CD4-positive, CD25-positive, alpha-beta regulatory T cell (primary cell): ENCODE measurements at regions not wholly inside any gene's neighbourhood (a gene's known extent, or its start where the extent isn't known, plus 50 kb on each side); places are given as distances from the start of the nearest gene placed in this dataset.

Source experiments
- ATAC-seq, 2 donors: fragments of 150-1000 bp; cut with Tn5 transposase; one replicate each; pipeline ENCODE4 v1.10.0; 2021; ENCODE audit warnings: low read depth in 2 of 2, moderate number of reproducible peaks in 2 of 2, moderate library complexity in 1 of 2
- DNase-seq, 3 donors: peaks; one replicate each; pipeline versions ENCODE4 v3.0.0 to v3.0.0-alpha.2; 2012 to 2022; ENCODE audit warnings: mixed read lengths in 1 of 3
- H3K27ac ChIP-seq: one replicate; pipeline ENCODE4 v1.7.0; 2013; ENCODE audit warnings: mild to moderate bottlenecking, low read length; ENCODE audit not compliant: insufficient read depth, poor library complexity, severe bottlenecking
- H3K27me3 ChIP-seq: one replicate; pipeline ENCODE4 v1.7.0; 2013; ENCODE audit warnings: low read length; ENCODE audit not compliant: control insufficient read depth, insufficient read depth
- H3K36me3 ChIP-seq: one replicate; pipeline ENCODE4 v1.7.0; 2013; ENCODE audit warnings: mild to moderate bottlenecking, low read length, moderate library complexity; ENCODE audit not compliant: control insufficient read depth, insufficient read depth
- H3K4me1 ChIP-seq: 2 replicates; pipeline ENCODE4 v1.7.0; 2013; ENCODE audit warnings: mild to moderate bottlenecking, low read length; ENCODE audit not compliant: insufficient read depth, control insufficient read depth, poor library complexity, severe bottlenecking
- H3K4me3 ChIP-seq: one replicate; pipeline ENCODE4 v1.7.0; 2013; ENCODE audit warnings: low read depth, mild to moderate bottlenecking, low read length, moderate library complexity
- H3K9me3 ChIP-seq, 2 experiments: 1 replicate in 1 of 2; 2 replicates in 1 of 2; pipeline ENCODE4 v1.7.0; 2013; ENCODE audit warnings: low read length in 2 of 2, mild to moderate bottlenecking in 1 of 2, moderate library complexity in 1 of 2; ENCODE audit not compliant: control insufficient read depth in 2 of 2
- H3K27ac Mint-ChIP-seq, 3 donors: one replicate each; pipeline ENCODE4 v1.8.0; 2020 to 2022; ENCODE audit warnings: mild to moderate bottlenecking in 3 of 3, mixed read lengths in 3 of 3, moderate library complexity in 2 of 3
- H3K27me3 Mint-ChIP-seq: one replicate; pipeline ENCODE4 v1.8.0; 2022; ENCODE audit warnings: mild to moderate bottlenecking, mixed read lengths
- H3K36me3 Mint-ChIP-seq: one replicate; pipeline ENCODE4 v1.8.0; 2020; ENCODE audit warnings: mixed read lengths
- H3K4me1 Mint-ChIP-seq, 4 donors: one replicate each; pipeline ENCODE4 v1.8.0; 2020 to 2022; ENCODE audit warnings: mixed read lengths in 4 of 4, mild to moderate bottlenecking in 1 of 4
- H3K4me3 Mint-ChIP-seq, 4 donors: one replicate each; pipeline ENCODE4 v1.8.0; 2020 to 2022; ENCODE audit warnings: mild to moderate bottlenecking in 4 of 4, mixed read lengths in 4 of 4, moderate library complexity in 3 of 4
- H3K9me3 Mint-ChIP-seq, 7 donors: one replicate each; pipeline ENCODE4 v1.8.0; 2020 to 2022; ENCODE audit warnings: mixed read lengths in 7 of 7, mild to moderate bottlenecking in 3 of 7, moderate library complexity in 2 of 7

- no peaks in the 10 kb centered on the region for H3K27me3 Mint-ChIP-seq
- H3K4me3 Mint-ChIP-seq, result no peak overlapping the region
- no peaks in the 10 kb centered on the region for H3K9me3 ChIP-seq
- H3K4me3 ChIP-seq, result no peak overlapping the region
- DNase-seq, result no peak
- no peaks in the 10 kb centered on the region for H3K27me3 ChIP-seq
- no peaks in the 10 kb centered on the region for H3K36me3 ChIP-seq
- H3K9me3 Mint-ChIP-seq, result peaks cover 0 to 8% (median 0%) of the 10 kb centered on the region in 7 donors
- ATAC-seq, result no peak
- no peak overlapping the region for H3K27ac Mint-ChIP-seq
- H3K4me1 ChIP-seq, result no peaks in the 10 kb centered on the region
- no peak overlapping the region for H3K27ac ChIP-seq
- no peaks in the 10 kb centered on the region for H3K36me3 Mint-ChIP-seq
- no peaks in the 10 kb centered on the region for H3K4me1 Mint-ChIP-seq
These were observed 53.2 kb upstream of the GRIA1 start for GRCh38 chr5:153437251-153437650.

- H3K27me3 Mint-ChIP-seq, result no peaks in the 10 kb centered on the region
- Histone ChIP-seq H3K9me3 (no peaks in the 10 kb centered on the region), H3K36me3 (no peaks in the 10 kb centered on the region), H3K4me3 (no peak overlapping the region), H3K27ac (no peak overlapping the region), H3K4me1 (no peaks in the 10 kb centered on the region), H3K27me3 (no peaks in the 10 kb centered on the region)
- no peak overlapping the region for H3K27ac Mint-ChIP-seq
- no peak overlapping the region for H3K4me3 Mint-ChIP-seq
- no peaks in the 10 kb centered on the region for H3K36me3 Mint-ChIP-seq
- H3K9me3 Mint-ChIP-seq, result peaks cover 0 to 2% (median 0%) of the 10 kb centered on the region in 7 donors
- no peaks in the 10 kb centered on the region for H3K4me1 Mint-ChIP-seq
- DNase-seq, result no peak
- no peak for ATAC-seq
These were observed 51.3 kb upstream of the GRIA1 start for GRCh38 chr5:153439130-153439529.
